MM.1S (cell line): ENCODE measurements at regions not wholly inside any gene's neighbourhood (a gene's known extent, or its start where the extent isn't known, plus 50 kb on each side); places are given as distances from the start of the nearest gene placed in this dataset.

ENCODE experiments used
- EZH2phosphoT487 ChIP-seq: fragments of 300-600 bp; sonication (generic); IDR thresholded peaks from 2 replicates; pipeline ENCODE4 v1.6.1; 2018; ENCODE audit warnings: antibody characterized with exemption, low read length
- TF ChIP-seq, protein P1 (sequence below): fragments of 300-600 bp; sonication (generic); IDR thresholded peaks from 2 replicates; pipeline ENCODE4 v1.5.1; 2016; ENCODE audit warnings: antibody characterized with exemption, low read length, mixed read lengths

DNA sequence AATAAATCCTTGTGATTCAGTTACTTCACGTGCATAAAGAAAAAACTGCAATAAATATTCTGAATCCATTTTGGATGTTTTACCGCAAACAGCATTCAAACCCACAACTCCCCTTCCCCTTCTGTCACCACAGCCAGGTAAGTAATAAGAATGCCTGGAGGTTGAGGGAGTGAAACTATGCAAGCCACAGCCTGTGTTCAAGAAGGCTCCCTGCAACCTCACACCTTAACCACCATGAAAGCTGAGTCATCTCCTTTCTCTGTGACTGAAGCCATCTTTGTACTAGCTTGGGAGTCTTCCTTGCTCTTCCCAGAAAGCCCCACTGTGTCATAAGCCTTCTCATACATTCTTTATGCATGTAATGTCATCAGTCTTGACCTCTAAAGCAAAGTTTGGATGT, 297.0 kb upstream of the PUDP start:
- no peak for TF ChIP-seq EZH2phosphoT487
- TF ChIP-seq, protein P1, sequence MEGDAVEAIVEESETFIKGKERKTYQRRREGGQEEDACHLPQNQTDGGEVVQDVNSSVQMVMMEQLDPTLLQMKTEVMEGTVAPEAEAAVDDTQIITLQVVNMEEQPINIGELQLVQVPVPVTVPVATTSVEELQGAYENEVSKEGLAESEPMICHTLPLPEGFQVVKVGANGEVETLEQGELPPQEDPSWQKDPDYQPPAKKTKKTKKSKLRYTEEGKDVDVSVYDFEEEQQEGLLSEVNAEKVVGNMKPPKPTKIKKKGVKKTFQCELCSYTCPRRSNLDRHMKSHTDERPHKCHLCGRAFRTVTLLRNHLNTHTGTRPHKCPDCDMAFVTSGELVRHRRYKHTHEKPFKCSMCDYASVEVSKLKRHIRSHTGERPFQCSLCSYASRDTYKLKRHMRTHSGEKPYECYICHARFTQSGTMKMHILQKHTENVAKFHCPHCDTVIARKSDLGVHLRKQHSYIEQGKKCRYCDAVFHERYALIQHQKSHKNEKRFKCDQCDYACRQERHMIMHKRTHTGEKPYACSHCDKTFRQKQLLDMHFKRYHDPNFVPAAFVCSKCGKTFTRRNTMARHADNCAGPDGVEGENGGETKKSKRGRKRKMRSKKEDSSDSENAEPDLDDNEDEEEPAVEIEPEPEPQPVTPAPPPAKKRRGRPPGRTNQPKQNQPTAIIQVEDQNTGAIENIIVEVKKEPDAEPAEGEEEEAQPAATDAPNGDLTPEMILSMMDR = no peak
